ENCODE measurements at regions not wholly inside any gene's neighbourhood (a gene's known extent, or its start where the extent isn't known, plus 50 kb on each side); places are given as distances from the start of the nearest gene placed in this dataset.

GRCh38 chr4:103292959-103293358 is 94.8 kb upstream of the CENPE start:
- TF ChIP-seq CREB1 (IDR thresholded peaks at IDR 0.05; ENCODE audit: low read depth) (no peak), ZBTB7A (IDR thresholded peaks at IDR 0.05; ENCODE audit: low read depth) (no peak), RAD21 (IDR thresholded peaks at IDR 0.05; ENCODE audit: low read depth) (no peak), MAX (IDR thresholded peaks at IDR 0.05) (no peak), TCF12 (IDR thresholded peaks at IDR 0.05; ENCODE audit: low read depth) (no peak), NFIC (IDR thresholded peaks at IDR 0.05) (no peak), REST (IDR thresholded peaks at IDR 0.05; ENCODE audit: low read depth) (no peak), FOXM1 (IDR thresholded peaks at IDR 0.05; ENCODE audit: borderline replicate concordance, low read depth) (no peak), EP300 (IDR thresholded peaks at IDR 0.05; ENCODE audit: borderline replicate concordance) (no peak), TAF1 (IDR thresholded peaks at IDR 0.05; ENCODE audit: low read depth) (no peak), EGR1 (IDR thresholded peaks at IDR 0.05) (no peak), CEBPB (IDR thresholded peaks at IDR 0.05) (no peak), YY1 (IDR thresholded peaks at IDR 0.05; ENCODE audit: low read depth) (no peak), USF1 (IDR thresholded peaks at IDR 0.05) (no peak)

GRCh38 chr4:103292373-103292772 is 94.2 kb upstream of the CENPE start:
- TF ChIP-seq EGR1 (IDR thresholded peaks at IDR 0.05), result no peak
- TF ChIP-seq CREB1 (IDR thresholded peaks at IDR 0.05; ENCODE audit: low read depth), result no peak
- TF ChIP-seq RAD21 (IDR thresholded peaks at IDR 0.05; ENCODE audit: low read depth), result no peak
- TF ChIP-seq TEAD4 (IDR thresholded peaks at IDR 0.05), result no peak
- no peak for TF ChIP-seq FOXM1 (IDR thresholded peaks at IDR 0.05; ENCODE audit: borderline replicate concordance, low read depth)
- TF ChIP-seq MAX (IDR thresholded peaks at IDR 0.05), result no peak
- no peak for TF ChIP-seq ZBTB7A (IDR thresholded peaks at IDR 0.05; ENCODE audit: low read depth)
- no peak for TF ChIP-seq YY1 (IDR thresholded peaks at IDR 0.05; ENCODE audit: low read depth)

GRCh38 chr4:103289186-103289585 is 91.0 kb upstream of the CENPE start:
- TF ChIP-seq NFIC (IDR thresholded peaks at IDR 0.05) (no peak), REST (IDR thresholded peaks at IDR 0.05; ENCODE audit: low read depth) (no peak), CEBPB (IDR thresholded peaks at IDR 0.05) (no peak), FOXM1 (IDR thresholded peaks at IDR 0.05; ENCODE audit: borderline replicate concordance, low read depth) (no peak), CREB1 (IDR thresholded peaks at IDR 0.05; ENCODE audit: low read depth) (no peak), MAX (IDR thresholded peaks at IDR 0.05) (no peak), ZBTB7A (IDR thresholded peaks at IDR 0.05; ENCODE audit: low read depth) (no peak), YY1 (IDR thresholded peaks at IDR 0.05; ENCODE audit: low read depth) (no peak), USF1 (IDR thresholded peaks at IDR 0.05) (no peak), TAF1 (IDR thresholded peaks at IDR 0.05; ENCODE audit: low read depth) (no peak), EP300 (IDR thresholded peaks at IDR 0.05; ENCODE audit: borderline replicate concordance) (no peak)

GRCh38 chr4:103272174-103272573 is 74.0 kb upstream of the CENPE start:
- TF ChIP-seq MAX (IDR thresholded peaks at IDR 0.05) (no peak), YY1 (IDR thresholded peaks at IDR 0.05; ENCODE audit: low read depth) (no peak), USF1 (IDR thresholded peaks at IDR 0.05) (no peak), TCF12 (IDR thresholded peaks at IDR 0.05; ENCODE audit: low read depth) (no peak), CREB1 (IDR thresholded peaks at IDR 0.05; ENCODE audit: low read depth) (no peak), TAF1 (IDR thresholded peaks at IDR 0.05; ENCODE audit: low read depth) (no peak), ZBTB7A (IDR thresholded peaks at IDR 0.05; ENCODE audit: low read depth) (no peak), EP300 (IDR thresholded peaks at IDR 0.05; ENCODE audit: borderline replicate concordance) (no peak), TEAD4 (IDR thresholded peaks at IDR 0.05) (no peak), FOXM1 (IDR thresholded peaks at IDR 0.05; ENCODE audit: borderline replicate concordance, low read depth) (no peak), EGR1 (IDR thresholded peaks at IDR 0.05) (no peak), REST (IDR thresholded peaks at IDR 0.05; ENCODE audit: low read depth) (no peak), NFIC (IDR thresholded peaks at IDR 0.05) (no peak), RAD21 (IDR thresholded peaks at IDR 0.05; ENCODE audit: low read depth) (no peak)

Measured in Ishikawa (cell line).